K562 (cell line): ENCODE measurements at regions not wholly inside any gene's neighbourhood (a gene's known extent, or its start where the extent isn't known, plus 50 kb on each side); places are given as distances from the start of the nearest gene placed in this dataset.

Source experiments
- ATF7 ChIP-seq: fragments of 450-650 bp; IDR thresholded peaks from 2 replicates; pipeline ENCODE4 v1.7.1; 2014; ENCODE audit warnings: mild to moderate bottlenecking, moderate library complexity
- FOXJ3 ChIP-seq: sonication (generic); formaldehyde crosslinking; IDR thresholded peaks from 2 replicates; pipeline ENCODE4 v1.4.0; 2020; ENCODE audit warnings: mild to moderate bottlenecking, missing genetic modification reagents
- GABPA ChIP-seq: fragments of 200-800 bp; sonication (Bioruptor generic); conservative IDR thresholded peaks from 2 replicates; pipeline ENCODE4 v1.6.1; 2016; ENCODE audit warnings: low read depth, missing genetic modification characterization, missing compliant biosample characterization
- NFYB ChIP-seq: IDR thresholded peaks from 2 replicates; pipeline ENCODE4 v1.6.1; 2011; ENCODE audit warnings: mild to moderate bottlenecking, moderate library complexity; ENCODE audit not compliant: insufficient read length; ENCODE audit errors: extremely low read depth
- NR2F6 ChIP-seq: fragments of 450-650 bp; formaldehyde crosslinking; IDR thresholded peaks from 2 replicates; pipeline ENCODE4 v1.4.0; 2020; ENCODE audit warnings: mild to moderate bottlenecking
- POLR2AphosphoS5 ChIP-seq: IDR thresholded peaks from 2 replicates; pipeline ENCODE4 v1.6.1; 2011; ENCODE audit warnings: mild to moderate bottlenecking, low read depth, low read length, moderate library complexity; ENCODE audit not compliant: control insufficient read depth, insufficient read depth
- RBFOX2 ChIP-seq: fragments of 200-400 bp; formaldehyde crosslinking; IDR thresholded peaks from 2 replicates; pipeline ENCODE4 v1.6.1; 2017; ENCODE audit warnings: low read depth, mild to moderate bottlenecking, low read length, moderate library complexity
- ZZZ3 ChIP-seq: fragments of 450-650 bp; IDR thresholded peaks from 2 replicates; pipeline ENCODE4 v1.6.1; 2016; ENCODE audit warnings: antibody characterized with exemption, mild to moderate bottlenecking, moderate library complexity
- TF ChIP-seq, protein P1 (sequence below): fragments of 450-650 bp; IDR thresholded peaks from 2 replicates; pipeline ENCODE4 v1.6.1; 2017; ENCODE audit warnings: mild to moderate bottlenecking, moderate library complexity
- TF ChIP-seq, protein P2 (sequence below): fragments of 250-450 bp; sonication (Bioruptor Pico); IDR thresholded peaks from 2 replicates; pipeline ENCODE4 v1.8.0; 2021; ENCODE audit warnings: borderline replicate concordance, mild to moderate bottlenecking, moderate library complexity; ENCODE audit not compliant: poor library complexity, severe bottlenecking
- TF ChIP-seq, protein P3 (sequence below): IDR thresholded peaks from 2 replicates; pipeline ENCODE4 v1.6.1; 2011; ENCODE audit not compliant: insufficient read length; ENCODE audit errors: extremely low read depth
- TF ChIP-seq, protein P4 (sequence below), 3 experiments: IDR thresholded peaks in 2 of 3; conservative IDR thresholded peaks in 1 of 3; 2 replicates each; pipeline ENCODE4 v1.5.1; 2011 to 2012; ENCODE audit warnings: low read length in 3 of 3, mild to moderate bottlenecking in 3 of 3, control low read depth in 2 of 3, improper control_type of control experiment in 1 of 3, inconsistent platforms in 1 of 3, low read depth in 1 of 3, mixed read lengths in 1 of 3, moderate library complexity in 1 of 3; ENCODE audit not compliant: insufficient read depth in 2 of 3

DNA sequence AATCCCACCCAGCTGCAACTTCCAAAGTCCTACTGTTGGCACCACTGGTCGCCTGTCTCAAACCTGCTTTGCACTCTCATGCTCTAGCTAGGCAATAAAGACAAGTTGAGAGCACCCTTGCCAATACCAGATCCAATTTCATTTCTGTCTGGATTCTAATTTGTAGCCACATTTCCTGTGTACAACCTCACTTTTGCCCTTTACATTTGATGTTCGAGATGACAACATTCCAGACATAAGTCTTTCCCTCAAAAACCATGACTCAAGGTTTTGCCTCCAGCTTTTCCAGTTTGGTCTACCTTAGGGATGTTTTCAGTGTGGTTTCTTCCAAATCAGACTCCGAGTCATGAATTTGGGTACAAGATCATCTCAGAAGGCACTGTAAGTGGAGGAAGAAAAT lies 309.0 kb downstream of the GPAM start:
- TF ChIP-seq NR2F6 (CRISPR knock-in tag) (no peak), GABPA (tag) (no peak), FOXJ3 (CRISPR knock-in tag) (no peak), RBFOX2 (no peak), POLR2AphosphoS5 (no peak), ATF7 (no peak), ZZZ3 (no peak), NFYB (no peak)
- TF ChIP-seq, protein P1, sequence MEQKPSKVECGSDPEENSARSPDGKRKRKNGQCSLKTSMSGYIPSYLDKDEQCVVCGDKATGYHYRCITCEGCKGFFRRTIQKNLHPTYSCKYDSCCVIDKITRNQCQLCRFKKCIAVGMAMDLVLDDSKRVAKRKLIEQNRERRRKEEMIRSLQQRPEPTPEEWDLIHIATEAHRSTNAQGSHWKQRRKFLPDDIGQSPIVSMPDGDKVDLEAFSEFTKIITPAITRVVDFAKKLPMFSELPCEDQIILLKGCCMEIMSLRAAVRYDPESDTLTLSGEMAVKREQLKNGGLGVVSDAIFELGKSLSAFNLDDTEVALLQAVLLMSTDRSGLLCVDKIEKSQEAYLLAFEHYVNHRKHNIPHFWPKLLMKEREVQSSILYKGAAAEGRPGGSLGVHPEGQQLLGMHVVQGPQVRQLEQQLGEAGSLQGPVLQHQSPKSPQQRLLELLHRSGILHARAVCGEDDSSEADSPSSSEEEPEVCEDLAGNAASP, result no peak
- TF ChIP-seq, protein P2, sequence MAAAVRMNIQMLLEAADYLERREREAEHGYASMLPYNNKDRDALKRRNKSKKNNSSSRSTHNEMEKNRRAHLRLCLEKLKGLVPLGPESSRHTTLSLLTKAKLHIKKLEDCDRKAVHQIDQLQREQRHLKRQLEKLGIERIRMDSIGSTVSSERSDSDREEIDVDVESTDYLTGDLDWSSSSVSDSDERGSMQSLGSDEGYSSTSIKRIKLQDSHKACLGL (CRISPR knock-in tag), result no peak
- TF ChIP-seq, protein P3, sequence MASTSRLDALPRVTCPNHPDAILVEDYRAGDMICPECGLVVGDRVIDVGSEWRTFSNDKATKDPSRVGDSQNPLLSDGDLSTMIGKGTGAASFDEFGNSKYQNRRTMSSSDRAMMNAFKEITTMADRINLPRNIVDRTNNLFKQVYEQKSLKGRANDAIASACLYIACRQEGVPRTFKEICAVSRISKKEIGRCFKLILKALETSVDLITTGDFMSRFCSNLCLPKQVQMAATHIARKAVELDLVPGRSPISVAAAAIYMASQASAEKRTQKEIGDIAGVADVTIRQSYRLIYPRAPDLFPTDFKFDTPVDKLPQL, result no peak
- TF ChIP-seq, protein P4, sequence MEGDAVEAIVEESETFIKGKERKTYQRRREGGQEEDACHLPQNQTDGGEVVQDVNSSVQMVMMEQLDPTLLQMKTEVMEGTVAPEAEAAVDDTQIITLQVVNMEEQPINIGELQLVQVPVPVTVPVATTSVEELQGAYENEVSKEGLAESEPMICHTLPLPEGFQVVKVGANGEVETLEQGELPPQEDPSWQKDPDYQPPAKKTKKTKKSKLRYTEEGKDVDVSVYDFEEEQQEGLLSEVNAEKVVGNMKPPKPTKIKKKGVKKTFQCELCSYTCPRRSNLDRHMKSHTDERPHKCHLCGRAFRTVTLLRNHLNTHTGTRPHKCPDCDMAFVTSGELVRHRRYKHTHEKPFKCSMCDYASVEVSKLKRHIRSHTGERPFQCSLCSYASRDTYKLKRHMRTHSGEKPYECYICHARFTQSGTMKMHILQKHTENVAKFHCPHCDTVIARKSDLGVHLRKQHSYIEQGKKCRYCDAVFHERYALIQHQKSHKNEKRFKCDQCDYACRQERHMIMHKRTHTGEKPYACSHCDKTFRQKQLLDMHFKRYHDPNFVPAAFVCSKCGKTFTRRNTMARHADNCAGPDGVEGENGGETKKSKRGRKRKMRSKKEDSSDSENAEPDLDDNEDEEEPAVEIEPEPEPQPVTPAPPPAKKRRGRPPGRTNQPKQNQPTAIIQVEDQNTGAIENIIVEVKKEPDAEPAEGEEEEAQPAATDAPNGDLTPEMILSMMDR (IDR thresholded peaks at IDR 0.05 in 2 of 3, conservative IDR thresholded peaks at IDR 0.05 in 1 of 3; ENCODE audit: insufficient read depth in 2 of 3, low read depth in 1 of 3, low read length in 3 of 3), result no peak
